RWPE2 (cell line): ENCODE measurements at regions not wholly inside any gene's neighbourhood (a gene's known extent, or its start where the extent isn't known, plus 50 kb on each side); places are given as distances from the start of the nearest gene placed in this dataset.

Experiments
- ATAC-seq: fragments of 200-7000 bp; cut with Tn5 transposase; 3 replicates; pipeline ENCODE4 v1.9.1; 2021; ENCODE audit warnings: low read depth
- DNase-seq: peaks from one replicate; pipeline ENCODE4 v3.0.0-alpha.2; 2020; ENCODE audit warnings: low spot score
- H3K27ac ChIP-seq: fragments of 450-650 bp; 2 replicates; pipeline ENCODE4 v1.5.1; 2017; ENCODE audit warnings: mild to moderate bottlenecking; ENCODE audit not compliant: poor library complexity, severe bottlenecking
- H3K27me3 ChIP-seq: fragments of 250-450 bp; sonication (Bioruptor Pico); 2 replicates; pipeline ENCODE4 v1.5.1; 2021; ENCODE audit warnings: mild to moderate bottlenecking, moderate library complexity; ENCODE audit not compliant: insufficient read depth, poor library complexity, severe bottlenecking
- H3K36me3 ChIP-seq: fragments of 250-450 bp; sonication (Bioruptor Pico); 2 replicates; pipeline ENCODE4 v1.5.1; 2020; ENCODE audit warnings: low read depth, mild to moderate bottlenecking, moderate library complexity
- H3K4me1 ChIP-seq: fragments of 250-450 bp; sonication (Bioruptor Pico); 2 replicates; pipeline ENCODE4 v1.5.1; 2021; ENCODE audit warnings: mild to moderate bottlenecking, moderate library complexity; ENCODE audit not compliant: insufficient read depth, poor library complexity, severe bottlenecking
- H3K4me3 ChIP-seq: fragments of 250-450 bp; sonication (Bioruptor Pico); 2 replicates; pipeline ENCODE4 v1.5.1; 2021; ENCODE audit warnings: mild to moderate bottlenecking, moderate library complexity; ENCODE audit not compliant: severe bottlenecking
- H3K9me3 ChIP-seq: fragments of 250-450 bp; sonication (Bioruptor Pico); 2 replicates; pipeline ENCODE4 v1.5.1; 2021; ENCODE audit warnings: mild to moderate bottlenecking, moderate library complexity; ENCODE audit not compliant: severe bottlenecking
- CTCF ChIP-seq: fragments of 450-650 bp; IDR thresholded peaks from one replicate; pipeline ENCODE4 v1.5.1; 2017; ENCODE audit warnings: mild to moderate bottlenecking, moderate library complexity; ENCODE audit not compliant: poor library complexity, severe bottlenecking

DNA sequence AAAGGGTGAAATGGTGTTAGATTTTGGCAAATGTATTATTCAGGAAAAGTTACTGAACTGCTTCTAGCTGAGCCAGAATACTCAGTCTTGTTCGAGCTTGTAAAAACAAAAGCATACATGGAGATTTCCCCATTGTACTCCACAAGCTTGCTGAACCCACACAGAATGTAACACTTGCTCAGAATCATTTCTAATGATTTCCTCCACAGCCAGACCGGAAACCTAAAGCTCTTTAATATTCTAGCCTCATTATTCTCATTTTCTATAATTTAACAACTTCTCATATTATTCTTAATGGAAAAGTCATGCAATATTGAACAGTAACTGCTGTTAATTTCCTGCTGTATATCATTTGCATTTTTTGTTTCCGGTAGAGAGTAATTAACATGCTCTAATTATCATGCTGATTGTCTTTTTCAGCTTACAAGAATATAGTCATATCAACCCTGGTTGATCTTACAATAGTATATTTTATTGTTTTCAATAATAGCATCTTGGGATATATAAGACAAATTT, 1387.5 kb upstream of the EYS start:
- Histone ChIP-seq H3K27me3 (no peaks in the 10 kb centered on the region), H3K4me1 (no peaks in the 10 kb centered on the region), H3K4me3 (no peak overlapping the region), H3K36me3 (no peaks in the 10 kb centered on the region), H3K9me3 (no peaks in the 10 kb centered on the region), H3K27ac (no peak overlapping the region)
- ATAC-seq = no peak
- no peak for DNase-seq
- no peak for TF ChIP-seq CTCF

- H3K27ac ChIP-seq = no peak overlapping the region
- no peaks in the 10 kb centered on the region for H3K4me1 ChIP-seq
- H3K9me3 ChIP-seq = no peaks in the 10 kb centered on the region
- H3K36me3 ChIP-seq = no peaks in the 10 kb centered on the region
- H3K4me3 ChIP-seq = no peak overlapping the region
- no peaks in the 10 kb centered on the region for H3K27me3 ChIP-seq
- TF ChIP-seq CTCF = no peak
- ATAC-seq (no peak), DNase-seq (no peak)
Observed at GRCh38 chr6:67073938-67074337, 1366.9 kb upstream of the EYS start.

DNA sequence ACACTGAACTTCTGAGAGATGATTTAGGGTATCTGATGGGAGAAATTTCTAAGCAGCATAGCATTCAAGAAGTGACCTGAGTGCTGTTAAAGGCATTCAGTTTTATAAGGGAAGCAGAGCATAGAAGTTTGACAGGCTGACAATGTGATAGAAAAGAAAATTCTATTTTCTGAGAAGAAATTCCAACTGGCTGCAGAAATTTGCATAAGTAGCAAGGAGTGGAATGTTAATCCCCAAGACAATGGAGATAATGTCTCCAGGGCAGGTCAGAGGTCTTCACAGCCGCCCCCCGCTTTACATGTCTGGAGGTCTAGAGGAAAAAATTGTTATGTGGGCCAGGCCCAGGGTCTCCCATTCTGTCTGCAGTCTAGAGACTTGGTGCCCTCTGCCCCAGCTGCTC, 1361.8 kb upstream of the EYS start:
- no peak for DNase-seq
- H3K4me1 ChIP-seq = no peaks in the 10 kb centered on the region
- ATAC-seq = no peak
- H3K27me3 ChIP-seq = no peaks in the 10 kb centered on the region
- no peak overlapping the region for H3K4me3 ChIP-seq
- H3K27ac ChIP-seq = no peak overlapping the region
- H3K36me3 ChIP-seq = no peaks in the 10 kb centered on the region
- no peaks in the 10 kb centered on the region for H3K9me3 ChIP-seq
- no peak for TF ChIP-seq CTCF

DNA sequence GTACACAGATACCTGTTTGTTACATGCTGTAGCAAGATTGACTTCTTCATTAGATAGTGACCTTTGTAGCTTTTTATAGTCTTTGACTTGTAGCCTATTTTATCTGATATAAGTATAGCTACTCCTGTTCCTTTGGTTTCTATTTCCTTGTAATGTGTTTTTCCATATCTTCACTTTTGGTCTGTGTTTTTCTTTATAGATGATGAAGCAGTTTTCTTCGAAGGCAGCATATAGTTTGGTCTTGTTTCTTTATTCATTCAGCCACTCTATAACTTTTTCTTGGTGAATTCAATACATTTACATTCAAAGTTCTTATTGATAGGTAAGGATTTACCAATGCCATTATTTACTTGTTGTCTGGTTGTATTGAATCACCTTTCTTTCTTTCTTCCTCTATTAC, 1357.3 kb upstream of the EYS start:
- DNase-seq (no peak), ATAC-seq (no peak)
- H3K36me3 ChIP-seq = no peaks in the 10 kb centered on the region
- no peaks in the 10 kb centered on the region for H3K27me3 ChIP-seq
- H3K4me3 ChIP-seq = no peak overlapping the region
- no peaks in the 10 kb centered on the region for H3K4me1 ChIP-seq
- no peak for TF ChIP-seq CTCF
- no peaks in the 10 kb centered on the region for H3K9me3 ChIP-seq
- no peak overlapping the region for H3K27ac ChIP-seq

- Histone ChIP-seq H3K36me3 (no peaks in the 10 kb centered on the region), H3K4me3 (no peak overlapping the region), H3K27me3 (no peaks in the 10 kb centered on the region), H3K4me1 (no peaks in the 10 kb centered on the region), H3K27ac (no peak overlapping the region), H3K9me3 (no peaks in the 10 kb centered on the region)
- ATAC-seq (no peak), DNase-seq (no peak)
- TF ChIP-seq CTCF = no peak
Observed at GRCh38 chr6:67047996-67048395, 1341.0 kb upstream of the EYS start.
